NCI-H2196 treated with DMSO at 0.1 percent for 48 hours (cell line): ENCODE measurements at regions not wholly inside any gene's neighbourhood (a gene's known extent, or its start where the extent isn't known, plus 50 kb on each side); places are given as distances from the start of the nearest gene placed in this dataset.
"Not testable (repeated sequence)": the region's sequence is repeated elsewhere in the genome, so short reads cannot be mapped to it uniquely, and the experiment has no call there.

Experiments used
- DNase-seq: peaks from one replicate; lab custom pipeline; 2025; ENCODE audit not compliant: unreplicated experiment; lab: John Stamatoyannopoulos, UW

DNA sequence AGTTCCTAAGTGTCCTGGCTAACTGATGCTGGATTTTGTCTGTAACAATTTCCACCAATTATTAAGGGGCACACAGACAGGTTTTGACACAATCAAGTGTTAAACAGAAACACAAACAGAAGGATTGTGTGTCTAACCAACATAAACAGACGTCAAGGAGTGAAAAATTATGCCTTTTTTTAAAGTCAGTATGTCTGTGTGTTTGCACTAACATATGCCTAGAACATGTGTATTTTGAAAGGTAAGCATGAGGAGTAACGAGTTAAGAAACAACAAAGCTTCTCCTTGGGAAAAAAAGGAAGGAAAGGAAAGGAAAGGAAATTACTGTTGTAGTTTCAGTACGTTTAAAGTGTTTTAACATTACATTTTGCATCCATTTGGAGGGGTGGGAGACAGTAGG, 466.3 kb upstream of the ID4 start:
- no peak for DNase-seq

DNA sequence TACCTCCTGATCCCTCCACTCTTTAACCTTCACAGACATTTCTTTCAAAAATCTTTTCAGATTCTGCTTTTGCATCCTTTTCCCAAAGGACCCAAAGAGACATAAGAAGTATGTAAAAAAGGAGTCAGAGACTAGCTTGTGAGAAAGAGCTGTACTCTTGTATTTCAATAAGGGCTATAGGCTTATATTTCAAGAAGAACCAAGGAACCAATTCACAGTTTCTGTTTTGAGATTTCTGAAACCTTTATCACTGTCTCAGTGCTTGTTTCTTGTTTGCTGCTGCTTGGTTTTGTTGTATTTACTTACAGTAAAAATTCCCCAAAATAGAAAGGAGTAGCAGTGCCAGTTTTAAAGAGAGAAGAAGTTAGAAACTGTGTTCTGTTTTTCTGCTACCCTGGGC, 461.6 kb upstream of the ID4 start:
- DNase-seq: no peak

DNA sequence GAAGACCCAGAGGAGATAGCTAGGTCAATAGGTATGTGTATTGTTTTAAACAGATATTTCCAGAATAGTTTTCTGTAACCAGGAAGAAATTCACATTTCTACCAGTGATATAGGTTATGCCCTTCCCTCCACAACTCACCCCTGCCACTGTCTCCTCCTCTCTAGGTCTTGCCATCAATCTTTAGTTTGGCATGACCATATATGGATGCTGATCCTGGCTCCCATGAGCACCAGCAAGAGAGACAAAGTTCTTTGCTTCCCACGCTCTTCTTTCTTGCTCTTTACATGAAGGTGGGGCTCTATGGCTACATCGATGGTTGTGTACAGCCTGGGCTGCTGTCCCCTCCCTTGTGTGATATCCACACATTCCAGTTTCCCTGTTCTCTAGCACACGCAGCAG, 459.4 kb upstream of the ID4 start:
- no peak for DNase-seq

DNA sequence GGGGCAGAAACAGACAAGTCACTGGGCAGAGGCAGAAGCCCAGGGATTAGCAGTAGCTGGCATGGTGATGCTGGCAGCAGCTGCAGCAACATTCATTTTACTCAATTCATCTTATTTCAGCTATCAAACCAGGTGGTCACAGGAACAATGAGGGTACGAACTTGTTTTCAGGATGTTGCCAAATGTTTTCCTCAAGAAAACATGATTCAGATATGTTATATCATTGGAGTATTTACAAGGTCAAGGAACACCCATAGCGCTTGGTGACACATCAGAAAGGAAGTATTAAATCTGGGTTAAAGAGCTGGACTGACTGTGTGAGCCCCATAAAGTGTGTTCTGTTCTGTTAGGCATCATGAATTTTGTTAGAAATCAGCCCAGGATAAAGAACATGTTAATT, 456.9 kb upstream of the ID4 start:
- DNase-seq: no peak

DNA sequence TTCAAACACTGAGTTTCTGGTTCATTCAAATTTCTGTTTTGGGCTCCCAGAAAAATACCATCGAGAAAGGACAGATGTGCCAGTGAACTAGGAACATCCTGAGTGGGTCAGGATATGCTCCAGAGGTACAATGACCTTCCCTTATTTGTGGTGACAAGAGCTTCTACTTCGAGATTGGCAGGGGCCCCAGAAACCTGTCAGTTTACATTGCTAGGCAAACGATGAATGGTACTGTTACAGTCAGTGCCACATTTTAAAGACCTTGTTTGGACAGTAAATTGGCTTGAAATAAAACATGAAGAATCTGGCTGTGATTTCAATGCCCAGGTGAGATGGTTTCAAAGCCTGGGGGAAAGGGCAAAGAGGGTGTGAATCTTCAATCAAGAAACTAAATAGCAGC, 454.5 kb upstream of the ID4 start:
- no peak for DNase-seq

DNA sequence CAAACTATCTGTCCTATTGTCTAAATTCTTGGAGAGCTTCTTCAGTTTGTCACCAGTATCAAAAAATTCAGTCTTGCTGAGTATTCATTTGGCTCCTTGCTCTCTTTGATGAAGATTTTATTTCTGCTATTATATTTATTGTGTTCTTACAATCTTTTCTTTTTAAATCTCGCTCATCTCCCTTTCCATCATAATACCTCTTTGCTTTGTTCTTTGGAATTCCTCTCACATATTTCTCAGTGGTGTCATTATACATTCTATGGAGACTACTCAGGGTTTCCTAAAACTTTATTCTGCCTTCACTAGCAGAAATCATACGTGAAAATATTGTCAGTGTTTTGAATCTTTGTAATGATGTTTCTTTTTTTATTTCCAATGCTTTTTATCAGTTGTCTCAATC, 445.2 kb upstream of the ID4 start:
- DNase-seq: no peak

DNA sequence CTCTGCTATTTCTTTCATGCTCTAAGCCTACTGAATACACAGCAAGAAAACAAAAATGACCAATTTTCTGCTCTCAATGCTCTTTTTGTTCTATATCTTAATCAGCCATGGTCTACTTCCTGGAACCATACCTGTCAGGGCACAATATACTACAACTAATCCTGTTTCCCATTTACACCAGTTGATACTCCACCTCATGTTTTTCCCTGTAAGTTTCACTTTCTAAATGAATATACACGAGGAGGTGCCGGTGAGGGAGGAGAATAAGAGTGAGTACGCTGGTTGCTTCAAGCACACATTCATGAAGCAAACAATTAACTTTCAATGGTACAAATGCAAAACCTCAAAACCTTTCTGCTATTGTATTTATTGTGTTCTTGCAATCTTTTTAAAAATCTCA, 443.1 kb upstream of the ID4 start:
- DNase-seq: no peak

DNA sequence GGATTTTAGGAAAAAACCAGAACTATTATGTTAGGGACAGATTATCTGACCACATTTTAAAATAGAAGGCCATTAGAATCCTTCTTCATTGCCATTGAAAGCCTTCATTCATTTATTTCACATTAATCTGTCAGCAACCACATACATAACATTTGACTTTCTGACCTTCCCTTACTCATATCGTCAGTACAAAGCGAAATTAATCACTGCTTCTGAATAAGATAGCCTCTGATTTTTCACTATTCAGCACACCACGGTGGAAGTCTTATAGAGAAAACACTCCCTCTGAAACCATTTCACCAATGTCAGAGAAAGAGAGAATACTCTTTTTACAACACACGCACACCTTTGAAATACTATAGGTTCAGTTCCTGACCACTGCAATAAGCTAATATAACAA, 442.5 kb upstream of the ID4 start:
- no peak for DNase-seq

DNA sequence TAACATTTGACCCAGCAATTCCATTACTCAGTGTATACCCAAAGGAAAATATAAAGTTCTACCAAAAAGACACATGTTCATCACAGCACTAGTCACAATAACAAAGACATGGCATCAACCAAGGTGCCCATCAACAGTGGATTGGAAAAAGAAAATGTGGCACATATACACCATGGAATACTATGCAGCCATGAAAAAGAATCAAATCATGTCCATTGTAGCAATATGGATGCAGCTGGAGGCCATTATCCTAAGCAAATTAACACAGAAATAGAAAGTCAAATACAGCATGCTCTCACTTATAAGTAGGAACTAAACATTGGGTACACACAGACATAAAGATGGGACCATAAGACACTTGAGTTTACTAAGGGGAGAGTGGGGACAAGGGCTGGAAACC, 441.9 kb upstream of the ID4 start:
- DNase-seq: no peak

DNA sequence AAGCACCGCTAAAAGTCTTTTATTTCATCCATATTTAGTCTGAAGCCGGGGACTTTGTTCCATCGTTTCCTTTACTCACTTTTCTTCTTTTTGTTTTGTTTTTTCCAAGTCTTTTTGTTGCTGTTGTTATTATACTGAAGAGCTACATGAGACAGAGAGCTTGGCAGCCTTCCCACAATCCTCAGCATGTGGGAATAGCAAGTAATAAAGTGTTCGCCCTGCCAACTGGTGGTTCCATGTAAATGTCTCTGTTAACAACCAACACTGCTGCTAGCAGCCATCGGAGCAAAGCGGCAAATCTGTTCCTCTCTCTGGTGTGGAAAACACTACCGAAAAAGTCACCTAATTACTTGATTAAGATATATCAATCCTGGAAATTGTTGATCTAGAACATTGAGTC, 437.8 kb upstream of the ID4 start:
- DNase-seq: no peak

DNA sequence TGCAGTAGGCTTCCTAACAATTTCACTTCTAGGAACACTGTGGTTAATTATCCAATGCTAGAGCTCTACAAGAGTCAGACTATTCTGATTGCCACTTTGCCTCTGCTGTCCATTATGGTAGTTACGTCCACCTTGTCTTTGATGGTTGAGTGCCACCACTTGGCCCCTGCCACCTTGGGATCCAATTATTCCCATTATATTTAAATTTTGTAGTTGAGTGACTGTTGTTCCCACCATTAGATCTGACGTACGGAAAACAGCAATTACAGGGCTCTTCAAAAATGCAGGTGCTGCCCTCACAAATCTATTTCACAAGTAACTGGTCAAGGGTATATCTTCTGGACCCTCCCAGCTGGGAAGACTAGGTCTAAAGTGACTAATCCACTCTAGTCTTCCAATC, 432.3 kb upstream of the ID4 start:
- not testable (repeated sequence) for DNase-seq

DNA sequence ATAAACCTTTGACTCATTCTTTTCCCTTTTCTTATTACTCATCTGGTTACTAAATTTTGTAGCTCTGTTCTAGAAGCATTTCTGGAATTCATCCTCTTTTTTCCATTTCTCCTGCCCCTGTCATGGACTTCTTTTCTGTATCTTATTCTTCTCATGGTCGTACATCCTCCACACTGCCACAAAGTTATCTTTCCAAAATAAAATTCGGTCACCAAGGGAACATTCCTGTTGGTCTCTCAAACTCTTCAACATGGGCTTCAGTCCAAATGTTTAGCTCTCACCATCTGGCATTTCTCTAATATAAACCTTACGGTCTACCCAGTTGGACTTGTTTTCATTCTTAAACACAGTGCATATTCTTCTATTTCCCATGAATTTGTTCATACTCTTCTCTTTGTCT, 428.8 kb upstream of the ID4 start:
- no peak for DNase-seq

DNA sequence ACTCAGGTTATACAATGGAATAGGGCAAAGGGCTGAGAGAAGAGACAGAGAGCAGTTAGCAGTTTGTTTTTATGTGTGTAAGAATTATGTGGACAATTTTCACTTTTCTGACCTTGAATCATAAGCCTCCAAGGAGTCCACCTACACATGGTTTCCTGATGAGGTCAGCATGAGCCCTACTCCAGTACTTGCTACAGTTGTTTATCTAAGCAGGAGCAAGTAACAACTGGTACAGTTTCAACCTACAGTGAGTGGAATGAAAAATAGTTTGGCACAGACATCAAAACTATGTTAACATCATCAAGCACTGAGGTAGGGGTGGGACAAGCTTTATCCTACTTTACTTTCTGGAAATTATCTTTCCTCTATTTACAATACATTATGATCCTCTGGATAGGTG, 426.7 kb upstream of the ID4 start:
- DNase-seq: no peak

DNA sequence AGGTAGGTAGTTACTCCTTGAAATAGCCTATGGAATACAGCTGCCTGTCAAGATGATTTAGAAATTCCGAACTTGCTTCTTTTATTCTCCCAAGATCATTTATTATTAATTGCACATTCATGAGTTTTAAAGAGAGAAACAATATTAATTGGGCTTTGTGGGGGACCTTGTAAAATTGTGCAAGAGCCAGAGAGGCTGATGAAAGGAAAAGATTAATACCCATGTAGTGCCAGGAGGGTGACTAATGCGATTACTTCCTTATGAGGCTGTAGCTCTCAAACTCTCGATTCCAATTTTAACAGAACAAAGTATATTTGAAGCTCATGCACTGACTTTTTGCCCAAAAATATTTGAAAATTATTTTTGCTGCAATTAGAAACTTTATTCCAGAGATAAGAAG, 423.8 kb upstream of the ID4 start:
- DNase-seq: no peak

DNA sequence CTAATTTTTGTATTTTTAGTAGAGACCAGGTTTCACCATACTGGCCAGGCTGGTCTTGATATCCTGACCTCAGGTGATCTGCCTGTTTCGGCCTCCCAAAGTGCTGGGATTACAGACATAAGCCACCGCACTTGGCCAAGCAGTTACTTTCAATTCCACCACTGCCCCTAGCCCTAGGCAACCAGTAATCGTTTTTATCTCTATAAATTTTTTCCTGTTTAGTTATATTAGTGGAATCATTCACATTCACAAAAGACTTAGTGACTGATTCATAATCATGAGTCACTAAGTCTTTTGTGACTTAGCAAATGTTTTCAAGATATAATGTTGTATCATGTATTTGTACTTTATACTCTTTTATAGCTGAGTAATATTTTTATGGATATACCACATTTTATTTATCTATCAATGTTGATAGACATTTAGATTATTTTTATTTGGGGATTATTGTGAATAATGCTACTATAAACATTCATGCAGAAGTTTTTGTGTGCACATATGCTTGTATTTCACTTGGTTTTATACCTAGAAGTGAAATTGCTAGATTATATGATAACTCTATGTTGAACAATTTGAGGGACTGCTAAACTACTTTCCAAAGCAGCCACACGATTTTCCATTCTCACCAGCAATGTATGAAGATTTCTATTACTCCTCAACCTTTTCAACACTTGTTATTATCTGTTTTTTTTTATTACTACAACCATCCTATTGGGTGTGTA, 421.4 kb upstream of the ID4 start:
- no peak for DNase-seq

DNA sequence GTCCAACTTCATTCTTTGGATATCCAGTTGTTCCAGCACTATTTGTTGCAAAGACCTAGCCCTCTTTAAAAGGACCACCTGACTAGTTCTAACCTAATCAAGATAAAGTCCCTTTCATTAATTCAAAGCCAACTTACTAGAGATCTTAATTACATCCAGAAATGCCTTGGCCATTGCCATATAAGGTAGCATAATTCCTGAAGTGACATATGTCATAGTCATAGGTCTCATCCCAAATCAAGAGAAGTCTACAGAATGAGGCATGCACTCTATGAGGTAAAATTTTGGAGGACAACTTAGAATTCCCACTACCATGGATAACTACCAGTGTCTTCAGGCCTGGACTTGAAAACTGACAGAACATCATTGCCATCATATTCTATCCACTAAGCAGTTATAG, 420.4 kb upstream of the ID4 start:
- no peak for DNase-seq

DNA sequence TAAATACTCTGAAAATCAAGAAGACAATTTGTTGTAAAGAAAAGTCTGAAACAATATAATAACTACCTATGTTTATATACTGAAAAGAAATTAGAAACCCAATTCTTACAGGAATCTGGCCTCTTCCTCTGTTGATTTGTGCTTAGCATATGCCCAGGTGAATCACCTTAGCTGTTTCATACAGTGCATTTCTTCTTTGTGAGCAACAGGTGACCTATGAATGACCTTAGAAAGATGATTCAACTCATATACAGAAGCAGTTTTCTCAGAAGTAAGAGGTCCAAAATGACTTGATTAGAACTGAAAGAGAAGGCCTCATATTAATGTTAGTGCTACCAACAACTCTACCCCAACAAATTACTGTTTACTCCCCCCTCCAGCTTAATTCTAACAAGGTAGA, 419.5 kb upstream of the ID4 start:
- no peak for DNase-seq

DNA sequence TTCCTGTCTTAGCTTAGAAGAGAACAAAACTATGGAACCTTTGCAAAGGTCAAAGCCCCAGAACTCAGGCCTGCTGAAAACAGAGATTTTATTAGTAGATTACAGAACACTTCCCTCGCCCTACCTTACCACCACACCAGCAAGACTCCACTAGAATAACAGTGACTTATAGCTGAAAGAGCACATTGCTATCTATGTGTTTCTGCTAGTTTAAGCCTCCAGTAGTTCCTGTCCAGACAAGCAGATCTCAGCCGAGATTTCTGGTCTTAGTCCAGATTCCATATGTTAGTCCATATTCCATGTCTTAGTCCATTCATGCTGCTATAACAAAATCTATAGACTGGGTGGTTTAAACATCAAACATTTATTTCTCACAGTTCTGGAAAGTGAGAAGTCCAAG, 412.3 kb upstream of the ID4 start:
- no peak for DNase-seq

DNA sequence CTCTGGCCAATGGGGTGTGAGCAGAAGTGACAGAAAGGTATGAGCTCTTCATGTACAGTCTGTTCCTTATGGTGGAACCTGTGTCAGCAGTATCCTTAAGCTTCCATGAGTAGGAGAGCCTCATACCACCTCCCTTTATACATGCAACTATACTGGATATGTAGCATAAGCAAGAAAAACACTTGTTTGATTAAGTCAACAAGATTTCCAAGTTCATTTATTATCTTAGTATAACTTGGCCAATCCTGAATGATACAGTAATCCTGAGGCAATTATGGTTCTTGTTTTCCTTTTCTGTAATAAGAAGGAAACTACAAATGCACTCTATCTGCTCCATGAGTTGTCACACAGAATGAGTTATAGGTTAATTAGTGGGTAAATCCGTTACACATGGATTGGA, 409.6 kb upstream of the ID4 start:
- DNase-seq: no peak

DNA sequence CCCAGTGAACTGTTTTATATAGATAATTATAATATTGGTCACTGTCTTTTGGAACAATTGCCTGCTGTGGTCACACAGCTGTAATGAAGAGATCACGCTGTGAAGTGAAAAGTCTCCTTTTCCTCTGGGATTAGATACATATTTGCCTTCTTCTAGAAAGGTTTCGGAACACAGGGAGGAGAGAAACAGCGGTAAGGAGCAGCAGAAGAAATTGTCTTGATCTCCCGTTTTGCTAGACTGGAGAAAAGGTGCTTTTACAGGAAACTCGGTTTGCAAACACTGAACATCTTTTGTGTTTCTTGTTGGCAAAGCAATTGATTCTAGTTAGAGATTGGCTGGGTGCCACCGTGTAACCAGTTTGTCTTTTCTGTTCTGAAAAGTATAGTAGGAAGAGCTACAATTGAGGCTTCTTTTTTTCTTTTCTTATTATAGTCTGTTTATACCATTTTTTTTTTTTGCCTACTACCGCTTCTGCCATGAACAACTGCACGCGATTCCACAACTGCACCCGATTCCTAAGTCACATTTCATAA, 404.1 kb upstream of the ID4 start:
- DNase-seq: no peak

DNA sequence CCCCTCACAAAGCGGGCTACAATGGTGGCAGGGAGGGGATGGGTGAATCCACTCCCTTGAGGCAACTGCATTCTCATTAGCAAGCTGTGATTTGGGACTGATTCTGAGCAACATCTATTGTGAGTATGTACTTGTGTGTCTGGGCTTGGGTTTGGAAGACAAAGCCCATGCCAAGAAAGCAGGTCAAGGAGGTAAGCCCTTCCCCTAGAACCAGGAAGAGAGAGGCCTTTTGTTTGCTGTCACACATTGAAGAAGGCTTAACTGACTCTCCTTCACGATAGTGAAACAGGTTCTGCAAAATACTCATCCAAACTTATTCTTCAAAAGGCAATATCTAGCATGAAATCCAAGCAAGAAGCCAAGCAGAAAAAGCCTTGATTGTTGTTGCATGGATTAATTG, 403.1 kb upstream of the ID4 start:
- DNase-seq: no peak

DNA sequence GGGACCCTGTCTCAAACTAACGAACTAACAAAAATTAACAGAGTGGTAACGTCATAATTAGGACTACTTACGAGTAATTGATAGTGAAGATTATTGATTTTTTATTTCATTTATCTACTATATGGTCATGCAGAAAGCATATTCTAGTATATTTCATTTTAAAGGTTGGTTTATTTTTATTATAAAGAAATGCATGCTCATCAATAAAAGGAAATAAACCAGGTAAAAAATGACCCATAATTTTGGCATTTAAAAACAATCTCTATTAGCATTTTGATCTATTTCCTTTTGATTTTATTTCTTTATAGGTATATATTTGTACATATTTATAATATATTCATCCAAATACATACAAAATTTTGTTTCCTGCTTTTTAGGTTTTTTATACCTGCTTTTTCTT, 401.4 kb upstream of the ID4 start:
- no peak for DNase-seq

DNA sequence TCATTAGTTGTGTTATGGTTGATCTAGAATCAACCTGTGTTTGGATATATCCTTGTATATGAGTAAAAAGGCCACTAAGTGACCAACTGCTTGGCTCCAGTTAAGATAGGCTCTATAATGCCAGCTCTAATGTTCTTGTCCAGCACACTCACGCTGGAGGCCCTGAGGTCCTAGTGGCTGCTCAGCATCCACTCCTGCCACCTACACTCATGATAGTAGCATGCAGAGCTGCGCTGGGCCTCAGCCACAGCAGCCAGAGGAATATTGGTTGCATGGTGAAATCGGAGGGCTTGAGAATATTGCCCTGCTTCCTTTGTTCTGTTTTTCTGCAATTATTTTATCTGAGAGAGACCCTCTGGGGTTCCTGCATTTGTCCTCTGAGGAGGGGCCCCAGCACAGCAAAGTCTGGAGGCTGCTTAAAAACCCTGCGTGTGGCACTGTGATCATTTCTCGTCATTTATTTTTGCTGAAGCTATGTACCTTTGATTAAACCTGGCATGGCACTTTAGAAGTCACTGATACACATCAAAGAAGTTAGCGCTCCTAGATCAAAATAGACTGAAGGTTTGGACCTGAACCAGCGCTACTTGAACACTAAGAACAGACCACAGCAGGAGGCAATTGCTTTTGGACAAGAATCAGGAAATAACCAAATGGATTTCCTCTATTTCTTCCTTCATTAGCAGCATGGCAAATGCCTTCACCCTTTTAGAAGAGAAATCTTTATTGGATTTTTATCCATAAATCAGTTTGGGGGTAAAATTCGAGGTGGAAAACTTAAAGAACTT, 398.4 kb upstream of the ID4 start:
- DNase-seq: no peak
